LNCaP clone FGC (cell line): ENCODE measurements at regions not wholly inside any gene's neighbourhood (a gene's known extent, or its start where the extent isn't known, plus 50 kb on each side); places are given as distances from the start of the nearest gene placed in this dataset.

Experiments used
- DNase-seq: peaks from one replicate; pipeline ENCODE4 v3.0.0-alpha.2; 2011; ENCODE audit warnings: low read depth
- H3K4me3 ChIP-seq: 2 replicates; pipeline ENCODE4 v1.5.1; 2011; ENCODE audit warnings: mild to moderate bottlenecking, low read depth, low read length, control low read depth
- TF ChIP-seq, protein P1 (sequence below): IDR thresholded peaks from 2 replicates; pipeline ENCODE4 v1.5.1; 2012; ENCODE audit warnings: mild to moderate bottlenecking; ENCODE audit not compliant: control insufficient read depth, insufficient read depth; ENCODE audit errors: extremely low read depth

GRCh38 chr10:44185315-44185666 lies 199.6 kb downstream of the CXCL12 start:
- no peak for DNase-seq
- H3K4me3 ChIP-seq = no peak overlapping the region
- TF ChIP-seq, protein P1, sequence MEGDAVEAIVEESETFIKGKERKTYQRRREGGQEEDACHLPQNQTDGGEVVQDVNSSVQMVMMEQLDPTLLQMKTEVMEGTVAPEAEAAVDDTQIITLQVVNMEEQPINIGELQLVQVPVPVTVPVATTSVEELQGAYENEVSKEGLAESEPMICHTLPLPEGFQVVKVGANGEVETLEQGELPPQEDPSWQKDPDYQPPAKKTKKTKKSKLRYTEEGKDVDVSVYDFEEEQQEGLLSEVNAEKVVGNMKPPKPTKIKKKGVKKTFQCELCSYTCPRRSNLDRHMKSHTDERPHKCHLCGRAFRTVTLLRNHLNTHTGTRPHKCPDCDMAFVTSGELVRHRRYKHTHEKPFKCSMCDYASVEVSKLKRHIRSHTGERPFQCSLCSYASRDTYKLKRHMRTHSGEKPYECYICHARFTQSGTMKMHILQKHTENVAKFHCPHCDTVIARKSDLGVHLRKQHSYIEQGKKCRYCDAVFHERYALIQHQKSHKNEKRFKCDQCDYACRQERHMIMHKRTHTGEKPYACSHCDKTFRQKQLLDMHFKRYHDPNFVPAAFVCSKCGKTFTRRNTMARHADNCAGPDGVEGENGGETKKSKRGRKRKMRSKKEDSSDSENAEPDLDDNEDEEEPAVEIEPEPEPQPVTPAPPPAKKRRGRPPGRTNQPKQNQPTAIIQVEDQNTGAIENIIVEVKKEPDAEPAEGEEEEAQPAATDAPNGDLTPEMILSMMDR = no peak

DNA sequence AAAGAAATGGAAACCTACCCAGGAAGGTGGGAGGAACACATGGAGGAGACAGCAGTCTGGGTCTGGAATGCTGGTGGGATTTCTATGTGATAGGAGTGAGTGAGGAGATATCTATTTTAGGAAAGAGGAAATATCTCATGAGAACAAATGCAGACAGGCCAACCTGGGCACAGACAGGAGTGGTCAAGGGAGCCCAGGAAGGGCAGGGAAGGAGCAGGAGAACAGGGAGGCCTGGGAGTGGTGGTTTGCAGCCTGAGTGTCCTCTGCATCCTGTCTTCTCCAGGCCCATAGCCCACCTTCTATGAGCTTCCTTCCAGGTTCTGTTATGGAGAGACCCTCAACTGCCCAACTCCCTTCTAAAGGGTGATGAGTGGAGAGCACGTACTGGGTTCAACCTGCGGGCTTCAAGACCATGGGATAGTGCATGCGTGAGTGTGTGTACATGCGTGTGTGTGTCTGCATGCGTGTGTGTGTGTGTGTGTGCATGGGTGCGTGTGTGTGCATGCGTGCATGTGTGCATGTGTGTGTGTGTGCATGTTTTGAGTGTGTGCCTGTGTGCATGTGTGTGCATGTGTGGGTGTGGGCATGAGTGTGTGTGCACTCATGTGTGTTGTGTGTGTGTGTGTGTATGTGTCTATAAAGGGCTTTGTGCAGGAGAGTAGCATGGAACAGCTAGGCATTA lies 200.1 kb downstream of the CXCL12 start:
- DNase-seq = no peak
- TF ChIP-seq, protein P1 = no peak
- H3K4me3 ChIP-seq = no peak overlapping the region

DNA sequence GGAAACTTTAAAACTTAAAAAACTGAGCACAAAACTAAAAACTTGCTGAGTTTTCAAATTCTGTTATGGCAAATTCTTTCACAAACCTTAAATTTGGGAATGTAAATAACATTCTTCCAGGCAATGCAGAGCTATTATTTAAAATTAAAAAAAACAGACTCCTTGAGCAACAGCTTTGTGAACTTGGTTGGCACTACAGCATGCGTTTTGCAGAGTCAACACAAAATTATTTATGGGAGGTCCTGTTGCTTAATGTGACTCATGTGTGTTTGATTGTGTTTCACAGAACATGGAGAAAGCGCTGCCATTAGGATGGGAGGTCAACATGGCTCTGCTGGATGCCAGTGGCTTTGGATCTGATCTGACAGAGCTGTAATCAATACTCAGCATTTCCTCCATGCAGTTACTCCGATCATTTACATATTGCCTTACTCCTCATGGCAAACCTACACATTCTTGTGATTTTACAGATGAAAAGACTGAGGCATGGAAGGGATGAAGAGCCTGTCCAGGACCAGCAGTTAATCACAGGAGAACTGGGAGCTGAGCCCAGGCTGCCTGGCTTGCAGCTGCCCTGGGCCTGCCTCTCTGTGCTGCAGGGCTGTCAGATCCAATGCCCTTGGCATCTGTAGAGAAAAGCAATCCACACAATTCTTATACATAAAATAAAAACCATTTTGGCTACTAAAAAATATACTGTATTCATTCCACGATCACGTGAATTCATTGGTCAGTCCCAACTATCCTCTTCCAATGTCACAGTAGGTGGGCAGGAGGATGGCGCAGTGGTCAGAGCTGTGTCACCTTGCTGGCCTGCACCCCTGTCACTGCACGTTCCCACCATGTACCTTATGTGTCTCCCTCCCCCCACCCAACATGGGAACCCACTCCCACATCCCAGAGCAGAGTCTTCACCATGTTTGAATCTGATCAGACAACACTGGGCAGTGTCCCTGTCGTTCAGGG lies 200.9 kb downstream of the CXCL12 start:
- H3K4me3 ChIP-seq = no peak overlapping the region
- TF ChIP-seq, protein P1 = no peak
- DNase-seq = no peak

GRCh38 chr10:44182909-44183308 lies 202.0 kb downstream of the CXCL12 start:
- no peak for DNase-seq
- no peak overlapping the region for H3K4me3 ChIP-seq
- TF ChIP-seq, protein P1 = no peak

- DNase-seq = no peak
- no peak overlapping the region for H3K4me3 ChIP-seq
- TF ChIP-seq, protein P1 = no peak
Measured at GRCh38 chr10:44180321-44181168, 204.4 kb downstream of the CXCL12 start.

GRCh38 chr10:44178856-44179255 lies 206.0 kb downstream of the CXCL12 start:
- TF ChIP-seq, protein P1 = no peak
- H3K4me3 ChIP-seq = no peak overlapping the region
- DNase-seq = no peak
